Kidney epithelial cell (primary cell): ENCODE measurements at regions not wholly inside any gene's neighbourhood (a gene's known extent, or its start where the extent isn't known, plus 50 kb on each side); places are given as distances from the start of the nearest gene placed in this dataset.

Source experiments
- DNase-seq: peaks from one replicate; pipeline ENCODE4 v3.0.0-alpha.2; 2010; ENCODE audit warnings: low read depth
- H3K27me3 ChIP-seq: 2 replicates; pipeline ENCODE4 v1.6.0; 2011; ENCODE audit warnings: low read length; ENCODE audit not compliant: control insufficient read depth, insufficient read depth
- H3K36me3 ChIP-seq: 2 replicates; pipeline ENCODE4 v1.5.1; 2011; ENCODE audit warnings: low read length; ENCODE audit not compliant: control insufficient read depth, insufficient read depth
- H3K4me3 ChIP-seq: 2 replicates; pipeline ENCODE4 v1.5.1; 2011; ENCODE audit warnings: low read depth, mild to moderate bottlenecking, control low read depth, low read length
- CTCF ChIP-seq: IDR thresholded peaks from 2 replicates; pipeline ENCODE4 v1.5.1; 2011; ENCODE audit warnings: mild to moderate bottlenecking, moderate library complexity, low read length, control low read depth, inconsistent platforms; ENCODE audit not compliant: insufficient read depth, poor library complexity, severe bottlenecking

- Histone ChIP-seq H3K27me3 (no peaks in the 10 kb centered on the region), H3K4me3 (no peak overlapping the region), H3K36me3 (no peaks in the 10 kb centered on the region)
- no peak for DNase-seq
- no peak for TF ChIP-seq CTCF
Observed at GRCh38 chr5:90135779-90136378, 273.7 kb downstream of the CETN3 start.

DNA sequence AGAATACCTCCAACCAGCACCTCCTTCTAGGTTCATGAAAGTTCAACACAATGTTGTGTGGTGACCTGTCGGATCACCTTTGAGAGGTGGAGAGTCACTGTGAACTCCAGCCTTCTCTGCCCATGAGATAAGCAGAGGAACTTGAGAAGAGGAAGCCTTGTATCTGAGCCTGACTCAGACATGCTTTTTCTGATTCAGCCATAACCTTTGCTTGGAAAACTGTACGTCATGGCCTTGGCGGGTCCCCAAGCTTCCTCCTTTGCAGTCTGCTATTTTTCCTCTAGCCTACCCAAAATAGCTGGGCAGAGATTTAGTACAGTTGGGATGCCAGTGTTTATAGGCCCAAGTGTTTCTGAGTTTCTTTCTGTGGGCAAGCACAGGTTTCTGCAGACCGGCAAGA, 274.7 kb downstream of the CETN3 start:
- no peaks in the 10 kb centered on the region for H3K36me3 ChIP-seq
- H3K4me3 ChIP-seq = no peak overlapping the region
- DNase-seq = no peak
- no peak for TF ChIP-seq CTCF
- H3K27me3 ChIP-seq = no peaks in the 10 kb centered on the region

- Histone ChIP-seq H3K4me3 (no peak overlapping the region), H3K27me3 (no peaks in the 10 kb centered on the region), H3K36me3 (no peaks in the 10 kb centered on the region)
- TF ChIP-seq CTCF = no peak
- no peak for DNase-seq
Observed at GRCh38 chr5:90134381-90134780, 275.2 kb downstream of the CETN3 start.

GRCh38 chr5:90133941-90134340, 275.6 kb downstream of the CETN3 start:
- Histone ChIP-seq H3K4me3 (no peak overlapping the region), H3K27me3 (no peaks in the 10 kb centered on the region), H3K36me3 (no peaks in the 10 kb centered on the region)
- TF ChIP-seq CTCF = no peak
- no peak for DNase-seq

- no peak for DNase-seq
- no peaks in the 10 kb centered on the region for H3K36me3 ChIP-seq
Observed at GRCh38 chr5:90131383-90132133, 278.0 kb downstream of the CETN3 start.

More at GRCh38 chr5:90131383-90132133, 278.0 kb downstream of the CETN3 start:
- Histone ChIP-seq H3K27me3 (no peaks in the 10 kb centered on the region), H3K4me3 (no peak overlapping the region)
- TF ChIP-seq CTCF = no peak
